ENCODE measurements at regions not wholly inside any gene's neighbourhood (a gene's known extent, or its start where the extent isn't known, plus 50 kb on each side); places are given as distances from the start of the nearest gene placed in this dataset.

GRCh38 chr2:200155652-200156051 is 150.8 kb upstream of the SPATS2L start:
- TF ChIP-seq ZFX (IDR thresholded peaks at IDR 0.05; ENCODE audit: borderline replicate concordance) (no peak), CTCF (IDR thresholded peaks at IDR 0.05) (no peak)
- no peak overlapping the region for H3K27ac ChIP-seq

- H3K27ac ChIP-seq, result no peak overlapping the region
- no peak for TF ChIP-seq CTCF (IDR thresholded peaks at IDR 0.05)
Measured at GRCh38 chr2:200156166-200156835, 150.2 kb upstream of the SPATS2L start.

- no peak for TF ChIP-seq CTCF (IDR thresholded peaks at IDR 0.05)
- no peak overlapping the region for H3K27ac ChIP-seq
Measured at GRCh38 chr2:200158647-200159356, 147.7 kb upstream of the SPATS2L start.

- TF ChIP-seq CTCF (IDR thresholded peaks at IDR 0.05) (no peak), ZFX (IDR thresholded peaks at IDR 0.05; ENCODE audit: borderline replicate concordance) (no peak)
- H3K27ac ChIP-seq, result no peak overlapping the region
Measured at GRCh38 chr2:200159357-200159707, 147.2 kb upstream of the SPATS2L start.

- no peak overlapping the region for H3K27ac ChIP-seq
- no peak for TF ChIP-seq CTCF (IDR thresholded peaks at IDR 0.05)
- TF ChIP-seq ZFX (IDR thresholded peaks at IDR 0.05; ENCODE audit: borderline replicate concordance), result no peak
Measured at GRCh38 chr2:200159829-200160781, 146.4 kb upstream of the SPATS2L start.

- no peak for TF ChIP-seq ZFX (IDR thresholded peaks at IDR 0.05; ENCODE audit: borderline replicate concordance)
- no peak for TF ChIP-seq CTCF (IDR thresholded peaks at IDR 0.05)
- no peak overlapping the region for H3K27ac ChIP-seq
Measured at GRCh38 chr2:200161458-200161857, 145.0 kb upstream of the SPATS2L start.
